GM19397 (cell line): ENCODE measurements at regions not wholly inside any gene's neighbourhood (a gene's known extent, or its start where the extent isn't known, plus 50 kb on each side); places are given as distances from the start of the nearest gene placed in this dataset.
"Not testable (repeated sequence)": the region's sequence is repeated elsewhere in the genome, so short reads cannot be mapped to it uniquely, and the experiment has no call there.

Experiments
- ATAC-seq: cut with Tn5 transposase; IDR thresholded peaks from one replicate; pipeline ENCODE4 v1.9.1; 2021; ENCODE audit warnings: mild to moderate bottlenecking, moderate library complexity; ENCODE audit not compliant: unreplicated experiment

GRCh38 chr9:110086537-110086936 is 121.4 kb downstream of the C9orf152 start:
- no peak for ATAC-seq

- no peak for ATAC-seq
Measured at GRCh38 chr9:110087605-110088004, 120.4 kb downstream of the C9orf152 start.

GRCh38 chr9:110088099-110088498 is 119.9 kb downstream of the C9orf152 start:
- ATAC-seq: no peak

GRCh38 chr9:110089681-110090370 is 118.1 kb downstream of the C9orf152 start:
- ATAC-seq: no peak

GRCh38 chr9:110092792-110093191 is 115.2 kb downstream of the C9orf152 start:
- ATAC-seq: no peak

- ATAC-seq: no peak
Measured at GRCh38 chr9:110093417-110093816, 114.5 kb downstream of the C9orf152 start.

- ATAC-seq: no peak
Measured at GRCh38 chr9:110093871-110094270, 114.1 kb downstream of the C9orf152 start.

DNA sequence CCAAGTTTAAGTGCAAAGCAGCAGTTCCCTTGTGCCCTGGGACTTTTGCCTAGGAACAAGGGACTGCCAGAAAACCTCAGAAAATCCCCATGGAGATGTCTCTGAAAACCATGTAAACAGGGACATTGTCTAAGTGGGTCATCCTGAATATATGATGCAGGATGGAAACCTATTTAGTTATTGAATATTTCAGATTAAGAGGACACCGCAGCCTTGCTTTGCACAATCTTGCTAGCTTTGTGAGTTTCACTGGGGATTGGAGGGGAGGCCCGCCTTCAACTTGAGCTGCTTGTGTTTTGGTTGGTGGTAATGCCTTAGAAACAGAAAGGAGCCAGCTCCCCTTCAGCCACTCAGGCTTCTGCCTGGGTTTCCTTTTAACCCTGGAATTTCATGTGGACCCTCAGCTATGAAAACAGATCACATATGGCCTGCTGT is 112.8 kb downstream of the C9orf152 start:
- ATAC-seq: no peak

GRCh38 chr9:110095776-110096175 is 112.2 kb downstream of the C9orf152 start:
- ATAC-seq: no peak

- not testable (repeated sequence) for ATAC-seq
Measured at GRCh38 chr9:110096674-110097073, 111.3 kb downstream of the C9orf152 start.

- ATAC-seq: no peak
Measured at GRCh38 chr9:110099236-110100095, 108.5 kb downstream of the C9orf152 start.

GRCh38 chr9:110101531-110102161 is 106.3 kb downstream of the C9orf152 start:
- peak; percentile 83 for ATAC-seq

GRCh38 chr9:110103257-110103656 is 104.7 kb downstream of the C9orf152 start:
- no peak for ATAC-seq

- no peak for ATAC-seq
Measured at GRCh38 chr9:110104261-110104809, 103.6 kb downstream of the C9orf152 start.

DNA sequence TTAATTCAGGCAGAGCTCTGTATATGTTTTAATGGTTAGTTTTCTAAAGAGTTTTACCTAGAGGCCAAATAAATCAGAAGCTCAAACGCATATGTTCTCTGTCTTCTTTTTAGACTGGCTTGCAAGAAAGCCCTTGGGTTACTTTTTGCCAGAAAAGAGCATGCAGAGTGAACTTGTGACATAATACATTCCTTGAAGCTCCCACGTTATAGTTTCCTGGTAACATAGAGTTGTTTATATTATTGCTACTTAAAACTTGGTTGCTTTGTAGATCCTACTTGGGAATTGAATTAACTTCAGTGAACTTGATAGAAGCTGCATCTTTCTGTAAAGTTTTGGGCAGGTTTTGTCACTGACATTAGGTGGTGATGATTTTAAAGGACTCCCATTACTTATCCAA is 102.9 kb downstream of the C9orf152 start:
- no peak for ATAC-seq

GRCh38 chr9:110106661-110107060 is 101.3 kb downstream of the C9orf152 start:
- no peak for ATAC-seq

GRCh38 chr9:110109333-110110092 is 98.4 kb downstream of the C9orf152 start:
- peak; percentile 17 for ATAC-seq

DNA sequence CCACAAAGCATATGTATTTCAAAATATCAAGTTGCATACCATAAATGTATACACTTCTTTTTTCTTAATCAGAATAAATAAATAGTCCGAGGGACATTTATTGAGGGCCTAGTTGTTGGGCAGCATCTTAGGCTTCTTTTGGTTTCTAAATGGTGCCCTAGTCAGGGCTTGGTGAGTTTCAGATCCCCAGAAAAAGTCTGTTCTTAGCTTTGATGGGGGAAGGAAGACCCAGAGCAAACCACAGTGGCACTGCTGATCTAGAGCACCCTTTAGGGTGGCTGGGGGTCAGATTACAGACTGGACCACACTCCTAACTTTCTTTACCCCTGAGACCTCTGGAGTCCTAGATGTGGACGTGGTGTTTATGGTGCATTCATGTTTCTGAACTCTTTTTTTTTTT is 97.8 kb downstream of the C9orf152 start:
- peak; percentile 61 for ATAC-seq

DNA sequence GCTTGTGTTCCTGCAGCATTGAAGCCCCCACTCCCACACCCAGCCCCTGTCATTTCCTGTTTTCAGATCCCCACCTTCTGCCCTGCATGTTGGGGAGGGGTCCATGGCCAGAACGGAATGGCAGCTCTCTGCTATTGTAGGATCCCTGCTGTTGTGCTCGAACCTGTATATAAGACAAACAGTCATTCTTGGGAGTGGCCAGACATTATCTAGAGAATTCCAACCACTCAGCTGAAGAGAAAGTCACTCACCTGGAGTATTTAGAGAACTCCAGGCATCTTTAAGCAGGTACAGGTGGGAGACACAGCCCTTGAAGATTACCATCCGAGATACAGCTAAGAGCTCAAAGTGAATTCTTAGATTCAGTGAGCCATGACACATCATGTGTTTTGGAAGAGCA is 96.1 kb downstream of the C9orf152 start:
- no peak for ATAC-seq

- ATAC-seq: no peak
Measured at GRCh38 chr9:110112792-110113191, 95.2 kb downstream of the C9orf152 start.
